ENCODE measurements at regions not wholly inside any gene's neighbourhood (a gene's known extent, or its start where the extent isn't known, plus 50 kb on each side); places are given as distances from the start of the nearest gene placed in this dataset.

DNA sequence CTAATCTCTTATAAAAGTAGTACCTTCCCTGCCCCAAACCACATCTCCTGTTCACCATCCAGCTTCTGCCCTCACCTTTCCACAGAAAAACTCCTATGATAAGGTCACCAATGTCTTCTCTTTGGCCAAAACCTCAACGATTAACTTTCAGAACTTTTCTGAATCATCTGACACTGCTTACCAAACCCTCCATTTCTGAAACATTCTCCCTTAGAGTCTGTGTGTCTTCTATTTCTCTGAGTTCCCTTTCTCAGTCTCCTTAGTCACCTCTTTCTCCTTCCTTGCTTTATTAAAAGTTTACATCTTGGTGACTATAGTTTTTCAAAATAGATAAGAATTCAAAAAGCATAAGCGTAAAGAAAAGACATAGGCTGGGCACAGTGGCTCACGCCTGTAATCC, 51.3 kb upstream of the SP3 start:
- TF ChIP-seq POLR2AphosphoS5 (IDR thresholded peaks at IDR 0.05) (no peak), POLR2A (IDR thresholded peaks at IDR 0.05) (no peak)
